HG03097 (cell line): ENCODE measurements at regions not wholly inside any gene's neighbourhood (a gene's known extent, or its start where the extent isn't known, plus 50 kb on each side); places are given as distances from the start of the nearest gene placed in this dataset.

Source experiments
- ATAC-seq: cut with Tn5 transposase; IDR thresholded peaks from one replicate; pipeline ENCODE4 v1.9.1; 2021; ENCODE audit not compliant: unreplicated experiment, low FRiP score

DNA sequence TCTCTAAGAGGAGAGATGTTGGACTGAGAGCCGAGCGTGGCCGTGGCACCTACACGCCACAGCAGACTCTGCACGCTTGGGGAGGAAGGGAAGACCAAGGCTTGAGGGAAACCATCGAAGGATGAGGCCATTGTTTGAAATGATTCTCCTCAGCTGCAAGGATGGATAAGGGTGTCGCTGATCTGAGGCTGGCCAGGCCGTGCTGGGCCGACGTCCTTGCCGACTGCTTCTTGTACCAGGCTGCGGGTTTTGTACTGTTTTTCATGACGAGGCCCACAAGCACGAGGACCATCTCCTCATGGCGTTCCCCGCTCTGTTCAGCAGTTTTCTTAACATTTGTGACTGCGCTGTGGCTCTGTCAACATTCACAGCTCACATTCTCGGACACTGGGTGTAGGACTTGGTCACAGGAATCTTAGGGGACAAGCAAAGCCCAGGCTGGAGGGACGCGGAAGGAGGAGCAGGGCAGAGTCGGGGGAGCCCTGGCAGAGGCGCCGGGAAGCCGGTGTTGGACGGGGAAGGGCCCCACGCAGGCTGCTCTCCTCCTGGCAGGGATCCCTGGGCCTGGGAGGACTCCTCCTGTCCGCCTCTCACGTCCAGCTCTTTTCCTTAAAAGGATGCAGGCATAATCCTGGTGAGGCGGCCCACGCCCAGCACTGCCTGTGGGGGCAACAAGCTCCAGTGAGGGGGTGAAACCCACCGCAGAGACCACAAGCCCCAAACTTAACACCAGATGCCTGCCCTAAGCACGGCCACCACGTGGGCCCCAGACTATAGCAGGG lies 259.0 kb upstream of the SALL3 start:
- ATAC-seq = no peak

- ATAC-seq = no peak
These were observed 258.3 kb upstream of the SALL3 start for GRCh38 chr18:78721238-78721875.

DNA sequence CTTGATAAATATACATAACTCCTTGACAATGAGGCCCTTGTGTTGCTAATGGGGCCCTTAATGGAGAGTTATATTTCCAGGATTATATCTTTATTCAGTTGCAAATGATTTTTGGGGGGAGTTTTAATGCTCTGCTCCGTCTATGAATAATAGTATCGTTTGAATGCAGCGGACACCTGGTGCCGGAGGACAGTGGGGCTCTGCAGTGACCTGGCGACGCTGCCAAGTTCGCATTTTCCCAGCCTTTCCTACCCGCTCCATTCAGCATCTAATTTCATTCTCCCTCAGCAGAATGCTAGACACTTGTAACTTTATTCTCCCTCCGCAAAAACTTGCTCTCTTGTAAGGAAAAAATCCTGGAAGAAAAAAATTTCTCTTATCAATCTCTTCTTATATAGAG lies 257.6 kb upstream of the SALL3 start:
- no peak for ATAC-seq

DNA sequence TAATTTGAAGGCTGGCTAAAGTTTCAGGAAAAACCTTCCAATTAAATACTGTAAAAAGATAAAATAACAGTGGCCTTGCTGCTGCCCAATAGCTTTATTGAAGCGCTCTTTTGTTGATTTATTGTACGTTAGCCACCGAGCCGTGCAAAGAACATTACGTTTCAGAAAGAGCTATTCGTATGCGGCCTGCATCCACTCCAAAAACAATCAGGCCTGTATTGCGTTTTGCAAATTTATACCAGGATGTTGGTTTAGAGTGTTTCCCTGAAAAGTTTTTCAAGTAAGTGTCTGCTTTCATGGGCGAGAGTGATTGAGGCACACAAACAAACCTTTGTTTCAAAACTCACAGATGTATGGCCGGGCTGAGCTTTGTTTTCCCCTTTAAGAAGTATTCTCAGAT lies 257.2 kb upstream of the SALL3 start:
- no peak for ATAC-seq

- no peak for ATAC-seq
These were observed 256.5 kb upstream of the SALL3 start for GRCh38 chr18:78722929-78723710.

GRCh38 chr18:78724214-78724914 lies 255.3 kb upstream of the SALL3 start:
- no peak for ATAC-seq

DNA sequence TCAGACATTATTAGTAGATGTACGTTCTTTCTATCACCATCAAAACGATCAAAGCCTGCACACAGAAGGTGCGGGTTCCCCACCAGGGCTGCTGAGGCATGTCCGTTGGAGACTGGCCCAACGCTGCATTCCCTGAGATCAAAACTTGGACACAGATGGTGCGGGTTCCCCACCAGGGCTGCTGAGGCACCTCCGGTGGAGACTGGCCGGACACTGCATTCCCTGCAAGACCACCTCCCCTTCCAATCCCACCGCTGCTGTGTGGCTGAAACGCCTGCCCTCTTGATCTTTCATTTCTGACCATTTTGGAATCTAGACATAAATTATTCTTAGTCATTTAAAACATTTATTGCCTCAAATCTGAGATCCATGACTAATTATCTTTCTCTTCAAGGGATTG lies 254.2 kb upstream of the SALL3 start:
- no peak for ATAC-seq

- ATAC-seq = no peak
These were observed 253.1 kb upstream of the SALL3 start for GRCh38 chr18:78726326-78727056.

DNA sequence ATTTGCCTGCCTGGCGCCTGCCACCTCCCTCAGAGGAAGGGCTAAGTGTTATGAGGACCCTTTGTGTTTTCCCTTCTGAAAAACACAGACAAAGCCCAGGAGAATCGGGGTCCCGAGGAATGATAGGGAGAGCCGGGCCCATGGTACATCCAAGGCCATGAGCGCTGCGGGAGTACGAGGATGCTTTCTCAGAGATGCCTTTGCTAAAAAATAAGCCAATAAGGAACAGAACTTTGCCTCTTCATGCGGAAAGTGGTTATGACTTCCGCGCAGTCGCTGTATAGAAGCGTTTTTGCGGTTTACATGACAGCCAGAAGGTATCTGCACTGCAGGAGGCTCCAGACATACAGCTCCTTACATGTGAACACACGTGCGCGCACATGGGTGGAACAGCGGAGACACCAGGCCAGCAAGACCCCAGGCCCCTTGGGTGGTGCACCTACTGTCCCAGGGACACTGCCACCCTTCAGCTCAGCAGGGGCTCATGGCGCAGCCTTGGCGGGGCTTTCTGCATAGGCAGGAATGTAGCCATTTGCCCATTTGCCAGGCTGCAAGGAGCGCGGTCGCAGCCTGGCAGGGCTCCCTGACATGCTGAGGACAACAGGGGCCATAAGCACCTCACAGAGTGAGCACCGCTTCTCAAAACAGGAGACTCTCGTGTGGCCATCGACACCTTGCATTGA lies 252.4 kb upstream of the SALL3 start:
- ATAC-seq = no peak

DNA sequence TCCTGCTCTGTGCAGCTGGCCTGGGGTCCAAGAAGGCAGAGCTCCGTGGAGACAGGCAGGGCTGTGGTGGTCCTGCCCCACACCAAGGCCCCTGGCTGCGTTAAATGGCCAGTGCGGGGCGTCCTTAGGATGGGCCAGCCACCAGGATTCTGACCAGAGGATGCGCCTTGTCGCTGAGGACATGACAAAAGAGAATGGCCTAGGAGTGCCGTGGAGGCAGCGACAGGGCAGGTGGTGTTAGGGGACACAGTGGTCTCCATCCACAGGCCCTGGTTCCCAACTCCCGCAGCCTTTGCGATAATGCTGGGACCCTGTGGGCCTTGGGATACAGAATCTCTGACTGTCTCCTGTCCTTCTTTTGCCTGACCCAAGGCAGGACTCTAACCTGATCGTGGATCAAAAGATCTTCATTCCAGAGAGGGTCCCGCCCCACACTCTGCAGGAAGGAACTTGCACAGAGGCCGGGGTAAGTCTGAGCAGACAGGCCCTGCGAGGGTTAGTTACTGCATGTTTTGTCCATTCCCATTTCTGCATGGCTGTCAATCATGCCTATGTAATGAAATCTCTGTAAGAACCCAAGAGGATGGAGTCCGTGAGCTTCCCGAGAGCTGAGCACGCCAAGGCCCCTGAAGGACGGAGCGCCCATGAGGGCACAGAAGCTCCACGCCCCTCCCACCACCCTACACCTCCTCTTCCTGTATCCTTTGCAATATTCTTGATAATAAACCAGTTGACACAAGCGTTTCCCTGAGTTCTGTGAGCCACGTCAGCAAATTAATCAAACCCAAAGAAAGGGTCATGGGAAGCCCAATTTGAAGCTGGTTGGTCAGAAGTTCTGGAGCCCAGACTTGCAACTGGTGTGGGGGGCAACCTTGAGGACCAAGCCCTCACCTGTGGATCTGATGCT lies 251.5 kb upstream of the SALL3 start:
- no peak for ATAC-seq

GRCh38 chr18:78728784-78729467 lies 250.7 kb upstream of the SALL3 start:
- ATAC-seq = no peak

DNA sequence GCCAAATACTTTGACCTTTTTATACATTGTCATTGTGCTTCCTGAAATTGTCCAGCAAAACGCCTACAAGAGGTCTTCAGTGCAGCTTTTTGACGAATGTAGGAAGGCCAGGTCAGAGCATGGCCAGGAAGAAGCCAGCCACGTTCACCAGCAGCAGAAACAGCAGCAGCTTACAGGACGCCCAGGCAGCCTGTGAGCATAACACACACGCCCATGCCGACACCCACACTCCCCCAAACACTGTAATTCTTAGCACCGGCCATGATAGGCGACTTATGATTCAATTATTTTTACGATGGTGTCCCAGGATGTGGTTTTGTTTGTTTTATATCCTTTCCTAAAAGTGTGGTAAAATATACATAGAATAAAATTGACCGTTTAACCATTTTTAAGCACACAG lies 249.1 kb upstream of the SALL3 start:
- no peak for ATAC-seq

DNA sequence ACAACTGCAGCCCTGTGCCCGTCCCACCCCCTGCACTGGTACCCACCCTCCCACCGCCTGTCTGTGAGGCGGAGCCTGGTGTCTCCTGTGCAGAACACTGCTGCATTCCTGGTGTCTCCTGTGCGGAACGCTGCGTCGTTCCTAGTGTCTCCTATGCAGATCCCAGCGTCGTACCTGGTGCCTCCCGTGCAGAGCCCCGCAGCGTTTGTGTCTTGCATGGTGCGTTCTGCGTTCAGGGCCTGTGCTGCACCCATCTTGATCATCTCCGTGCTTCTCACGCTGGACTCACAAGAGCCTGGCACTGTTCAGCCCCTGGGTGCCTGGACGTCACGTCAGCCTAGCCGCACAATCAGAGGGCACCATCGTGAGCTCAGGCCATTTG lies 248.6 kb upstream of the SALL3 start:
- ATAC-seq = no peak

DNA sequence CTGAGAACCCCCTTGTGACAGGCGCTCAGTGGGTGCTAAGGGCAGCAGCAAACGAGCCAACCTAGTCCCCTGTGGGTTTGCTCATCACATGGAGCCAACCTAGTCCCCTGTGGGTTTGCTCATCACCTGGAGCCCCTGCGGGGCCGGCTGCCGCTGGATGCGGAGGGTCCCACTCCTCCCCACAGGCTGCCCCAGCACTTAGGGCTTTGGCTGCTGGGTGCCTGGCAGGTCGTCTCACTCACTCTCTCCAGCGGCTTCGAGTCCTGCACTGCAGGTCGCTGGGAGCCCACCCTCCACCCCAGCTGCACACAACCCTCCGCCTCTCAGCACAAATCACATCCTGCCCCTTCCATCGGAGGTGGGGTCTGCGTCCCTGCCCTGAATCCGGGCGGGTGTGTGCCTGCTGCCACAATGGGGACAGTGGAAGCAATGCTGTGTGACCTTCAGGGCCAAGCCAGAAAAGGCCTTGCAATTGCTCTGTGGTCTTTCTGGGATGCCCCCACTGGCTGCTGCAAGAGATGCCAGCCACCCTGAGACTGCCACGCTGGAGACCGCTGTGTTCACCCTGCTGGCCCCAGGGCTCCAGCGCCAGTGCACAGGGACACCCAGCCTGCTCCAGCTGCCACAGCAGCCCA lies 248.1 kb upstream of the SALL3 start:
- ATAC-seq = no peak

GRCh38 chr18:78732273-78733210 lies 247.1 kb upstream of the SALL3 start:
- ATAC-seq = no peak

GRCh38 chr18:78733762-78734613 lies 245.6 kb upstream of the SALL3 start:
- no peak for ATAC-seq
